ENCODE measurements at regions not wholly inside any gene's neighbourhood (a gene's known extent, or its start where the extent isn't known, plus 50 kb on each side); places are given as distances from the start of the nearest gene placed in this dataset.

DNA sequence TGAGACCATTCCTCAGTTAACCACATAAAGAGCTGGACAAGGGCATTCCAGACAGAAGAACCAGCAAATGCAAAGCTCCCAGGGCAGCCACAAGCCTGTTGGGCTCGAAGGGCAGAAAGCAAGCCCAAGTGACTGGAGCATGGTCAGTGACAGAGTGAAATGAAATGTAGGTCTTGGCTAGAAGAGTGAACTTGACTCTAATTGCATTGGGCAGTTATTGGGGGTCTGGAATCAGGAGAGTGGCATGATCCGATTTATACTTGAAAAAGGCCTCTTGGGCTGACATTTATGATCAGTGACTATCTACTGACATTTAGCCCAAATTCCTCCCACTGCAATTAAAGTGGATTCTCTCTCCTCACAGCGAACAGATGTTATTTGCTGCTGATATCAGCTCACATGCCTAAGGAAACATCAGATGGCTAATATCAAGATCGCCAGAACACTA, 152.5 kb upstream of the KLF7 start:
- Histone ChIP-seq H3K4me3 (replicated peaks in 1 of 3; ENCODE audit: low read depth in 2 of 3, low read length in 3 of 3) (no peak overlapping the region), H3K27me3 (ENCODE audit: control insufficient read depth in 2 of 2, insufficient read depth in 2 of 2, low read length in 2 of 2) (no peaks in the 10 kb centered on the region), H3K9ac (ENCODE audit: insufficient read depth, low read length, poor library complexity, severe bottlenecking) (no peak overlapping the region), H3K79me2 (ENCODE audit: insufficient read depth, low read length) (no peaks in the 10 kb centered on the region), H3K27ac (ENCODE audit: low read depth in 1 of 2, low read length in 2 of 2) (no peak overlapping the region), H3K9me3 (replicated peaks in 1 of 2; ENCODE audit: control insufficient read depth in 1 of 2, insufficient read depth in 1 of 2, low read length in 2 of 2) (no peaks in the 10 kb centered on the region), H4K20me1 (ENCODE audit: insufficient read depth, low read length) (no peaks in the 10 kb centered on the region), H3K4me1 (ENCODE audit: control insufficient read depth in 1 of 2, insufficient read depth in 2 of 2, low read length in 2 of 2) (peaks cover 10 to 15% of the 10 kb centered on the region in 2 donors), H3K36me3 (replicated peaks in 1 of 2; ENCODE audit: control insufficient read depth in 1 of 2, insufficient read depth in 2 of 2, low read length in 2 of 2) (no peaks in the 10 kb centered on the region), H3K4me2 (replicated peaks; ENCODE audit: extremely low read depth, low read length, poor library complexity, severe bottlenecking) (no peak overlapping the region), H2AFZ (ENCODE audit: insufficient read depth, low read depth, low read length, poor library complexity, severe bottlenecking) (no peak overlapping the region)
- no peak for DNase-seq
- WGBS (ENCODE audit: insufficient coverage) = 100% methylated on average over 3 of the region's 4 CpGs
- Mint-ChIP-seq H3K36me3 (peaks cover 0 to 2% of the 10 kb centered on the region in 2 donors), H3K4me3 (no peak overlapping the region), H3K9me3 (peaks cover 0 to 3% (median 0%) of the 10 kb centered on the region in 7 donors), H3K27me3 (ENCODE audit: low read depth in 3 of 3) (peaks cover 0 to 11% (median 0%) of the 10 kb centered on the region in 3 donors), H3K4me1 (peaks cover 21% of the 10 kb centered on the region), H3K27ac (no peak overlapping the region)
- TF ChIP-seq, protein P1, sequence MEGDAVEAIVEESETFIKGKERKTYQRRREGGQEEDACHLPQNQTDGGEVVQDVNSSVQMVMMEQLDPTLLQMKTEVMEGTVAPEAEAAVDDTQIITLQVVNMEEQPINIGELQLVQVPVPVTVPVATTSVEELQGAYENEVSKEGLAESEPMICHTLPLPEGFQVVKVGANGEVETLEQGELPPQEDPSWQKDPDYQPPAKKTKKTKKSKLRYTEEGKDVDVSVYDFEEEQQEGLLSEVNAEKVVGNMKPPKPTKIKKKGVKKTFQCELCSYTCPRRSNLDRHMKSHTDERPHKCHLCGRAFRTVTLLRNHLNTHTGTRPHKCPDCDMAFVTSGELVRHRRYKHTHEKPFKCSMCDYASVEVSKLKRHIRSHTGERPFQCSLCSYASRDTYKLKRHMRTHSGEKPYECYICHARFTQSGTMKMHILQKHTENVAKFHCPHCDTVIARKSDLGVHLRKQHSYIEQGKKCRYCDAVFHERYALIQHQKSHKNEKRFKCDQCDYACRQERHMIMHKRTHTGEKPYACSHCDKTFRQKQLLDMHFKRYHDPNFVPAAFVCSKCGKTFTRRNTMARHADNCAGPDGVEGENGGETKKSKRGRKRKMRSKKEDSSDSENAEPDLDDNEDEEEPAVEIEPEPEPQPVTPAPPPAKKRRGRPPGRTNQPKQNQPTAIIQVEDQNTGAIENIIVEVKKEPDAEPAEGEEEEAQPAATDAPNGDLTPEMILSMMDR (IDR thresholded peaks at IDR 0.05) = no peak
- intact Hi-C loops (cut with micrococcal nuclease) = loop anchor here in 1 of 2 donors (10.0 kb wide), 1 partner anchor 153 kb away; the partner anchor contains the start of gene KLF7

- intact Hi-C loops (cut with micrococcal nuclease) = loop anchor here in 1 of 2 donors (10.0 kb wide), 1 partner anchor 155 kb away; the partner anchor contains the start of gene KLF7
- peaks cover 0 to 2% of the 10 kb centered on the region in 2 donors for H3K36me3 Mint-ChIP-seq
- H3K79me2 ChIP-seq (ENCODE audit: insufficient read depth, low read length) = no peaks in the 10 kb centered on the region
- H3K4me1 Mint-ChIP-seq = peaks cover 21% of the 10 kb centered on the region
- H4K20me1 ChIP-seq (ENCODE audit: insufficient read depth, low read length) = no peaks in the 10 kb centered on the region
- DNase-seq = peak in 2 of 3 donors; percentile 7 to 17
- no peak overlapping the region for H3K4me3 ChIP-seq (replicated peaks in 1 of 3; ENCODE audit: low read depth in 2 of 3, low read length in 3 of 3)
- H3K27ac ChIP-seq (ENCODE audit: low read depth in 1 of 2, low read length in 2 of 2) = no peak overlapping the region
- no peak overlapping the region for H2AFZ ChIP-seq (ENCODE audit: insufficient read depth, low read depth, low read length, poor library complexity, severe bottlenecking)
- H3K36me3 ChIP-seq (replicated peaks in 1 of 2; ENCODE audit: control insufficient read depth in 1 of 2, insufficient read depth in 2 of 2, low read length in 2 of 2) = no peaks in the 10 kb centered on the region
- no peak overlapping the region for H3K9ac ChIP-seq (ENCODE audit: insufficient read depth, low read length, poor library complexity, severe bottlenecking)
- H3K27me3 Mint-ChIP-seq (ENCODE audit: low read depth in 3 of 3) = peaks cover 0 to 11% (median 0%) of the 10 kb centered on the region in 3 donors
- H3K27me3 ChIP-seq (ENCODE audit: control insufficient read depth in 2 of 2, insufficient read depth in 2 of 2, low read length in 2 of 2) = no peaks in the 10 kb centered on the region
- H3K27ac Mint-ChIP-seq = peak overlapping the region in 5 of 7 donors; percentile 25 to 64 (median 61)
- no peaks in the 10 kb centered on the region for H3K9me3 ChIP-seq (replicated peaks in 1 of 2; ENCODE audit: control insufficient read depth in 1 of 2, insufficient read depth in 1 of 2, low read length in 2 of 2)
- TF ChIP-seq, protein P1 (IDR thresholded peaks at IDR 0.05) = no peak
- H3K9me3 Mint-ChIP-seq = peaks cover 0 to 3% (median 0%) of the 10 kb centered on the region in 7 donors
- peaks cover 10 to 15% of the 10 kb centered on the region in 2 donors for H3K4me1 ChIP-seq (ENCODE audit: control insufficient read depth in 1 of 2, insufficient read depth in 2 of 2, low read length in 2 of 2)
- H3K4me3 Mint-ChIP-seq = no peak overlapping the region
- H3K4me2 ChIP-seq (replicated peaks; ENCODE audit: extremely low read depth, low read length, poor library complexity, severe bottlenecking) = no peak overlapping the region
Measured at GRCh38 chr2:207319316-207319715, 153.6 kb upstream of the KLF7 start.
